Psoas muscle (tissue), 7 donors: ENCODE measurements at regions not wholly inside any gene's neighbourhood (a gene's known extent, or its start where the extent isn't known, plus 50 kb on each side); places are given as distances from the start of the nearest gene placed in this dataset.

Experiments
- ATAC-seq, 4 donors: fragments of 200-7000 bp; cut with Tn5 transposase; one replicate each; pipeline ENCODE4 v1.9.1; 2020; ENCODE audit warnings: moderate library complexity in 3 of 4, mild to moderate bottlenecking in 2 of 4
- DNase-seq, 2 donors: peaks; one replicate each; pipeline ENCODE4 v3.0.0-alpha.2; 2020
- H3K27ac ChIP-seq: fragments of 200-600 bp; one replicate; pipeline ENCODE4 v1.8.0; 2022
- H3K27me3 ChIP-seq, 3 donors: fragments of 200-600 bp in 1 of 3; one replicate each; pipeline versions ENCODE4 v1.6.1 to v1.8.0; 2013 to 2022; ENCODE audit warnings: low read length in 2 of 3, mild to moderate bottlenecking in 2 of 3, moderate library complexity in 1 of 3; ENCODE audit not compliant: insufficient read depth in 3 of 3
- H3K36me3 ChIP-seq, 2 donors: fragments of 200-600 bp in 1 of 2; one replicate each; pipeline versions ENCODE4 v1.6.1 to v1.8.0; 2013 to 2022; ENCODE audit warnings: low read depth in 1 of 2, mild to moderate bottlenecking in 1 of 2, moderate library complexity in 1 of 2; ENCODE audit not compliant: insufficient read depth in 1 of 2
- H3K4me1 ChIP-seq: fragments of 200-600 bp; one replicate; pipeline ENCODE4 v1.8.0; 2022
- H3K4me3 ChIP-seq: fragments of 200-600 bp; one replicate; pipeline ENCODE4 v1.8.0; 2022; ENCODE audit warnings: mild to moderate bottlenecking
- H3K9me3 ChIP-seq: fragments of 200-600 bp; one replicate; pipeline ENCODE4 v1.8.0; 2022
- CTCF ChIP-seq: fragments of 200-600 bp; IDR thresholded peaks from one replicate; pipeline ENCODE4 v1.8.0; 2022; ENCODE audit warnings: antibody characterized with exemption
- WGBS, 3 donors: extraction: QIAGEN DNeasy Blood & Tissue Kit; methylation state at CpG; one replicate each; pipeline versions ENCODE4 v1.1.6 to v1.1.7; 2013; 5-methylcytosine and 5-hydroxymethylcytosine counted together
- intact Hi-C, 2 donors: fragments of 100-400 bp; cut with DNase I; formaldehyde crosslinking; loops; one replicate each; pipeline versions ENCODE4 v1.11.0 to v1.14.2; 2022
- donor health status: healthy with polysubstance abuse.
- donor health status: DM: no; HTN: no; CAD: no; lungs with moderate emphysema.
- donor health status: Bipolar disorder and iron deficiency.
- donor health status: healthy.
- donor health status: DM: yes; HTN: yes; CAD: no.
- donor health status: DM: no; HTN: no; CAD: no.
- donor health status: DM: yes; HTN: yes; CAD: no.

- Histone ChIP-seq H3K27me3 (no peaks in the 10 kb centered on the region), H3K27ac (no peak overlapping the region), H3K36me3 (no peaks in the 10 kb centered on the region), H3K9me3 (no peaks in the 10 kb centered on the region), H3K4me3 (no peak overlapping the region), H3K4me1 (no peaks in the 10 kb centered on the region)
- 44 to 45% (median 45%) methylated on average over 2 of the region's 2 CpGs for WGBS, 3 donors
- intact Hi-C loops = loop anchor here (5.0 kb wide), 1 partner anchor 253 kb away; no protein-coding TSS in a partner anchor
- ATAC-seq = no peak
- DNase-seq = no peak
- peak; percentile 39 for TF ChIP-seq CTCF
Measured at GRCh38 chr18:70450426-70451253, 161.8 kb downstream of the SOCS6 start.

GRCh38 chr18:70448588-70448987, 159.7 kb downstream of the SOCS6 start:
- Histone ChIP-seq H3K27me3 (no peaks in the 10 kb centered on the region), H3K4me1 (no peaks in the 10 kb centered on the region), H3K4me3 (no peak overlapping the region), H3K36me3 (no peaks in the 10 kb centered on the region), H3K27ac (no peak overlapping the region), H3K9me3 (peaks cover 3% of the 10 kb centered on the region)
- TF ChIP-seq CTCF = no peak
- no peak for ATAC-seq
- intact Hi-C loops = no loop called here
- no peak for DNase-seq
- 61 to 79% (median 68%) methylated on average over 3 of the region's 3 CpGs for WGBS, 3 donors

GRCh38 chr18:70446063-70446462, 157.2 kb downstream of the SOCS6 start:
- no peak overlapping the region for H3K27ac ChIP-seq
- 28 to 40% (median 38%) methylated on average over 3 of the region's 3 CpGs for WGBS, 3 donors
- H3K4me1 ChIP-seq = no peaks in the 10 kb centered on the region
- intact Hi-C loops = no loop called here
- no peaks in the 10 kb centered on the region for H3K27me3 ChIP-seq
- no peak overlapping the region for H3K4me3 ChIP-seq
- ATAC-seq = no peak
- H3K36me3 ChIP-seq = no peaks in the 10 kb centered on the region
- TF ChIP-seq CTCF = no peak
- H3K9me3 ChIP-seq = peaks cover 9% of the 10 kb centered on the region
- DNase-seq = no peak

- Histone ChIP-seq H3K36me3 (no peaks in the 10 kb centered on the region), H3K4me3 (no peak overlapping the region), H3K27ac (no peak overlapping the region), H3K9me3 (peaks cover 9% of the 10 kb centered on the region), H3K4me1 (no peaks in the 10 kb centered on the region), H3K27me3 (no peaks in the 10 kb centered on the region)
- ATAC-seq = no peak
- WGBS, 3 donors = 76 to 93% (median 90%) methylated on average over 5 of the region's 5 CpGs
- TF ChIP-seq CTCF = no peak
- no peak for DNase-seq
- intact Hi-C loops = no loop called here
Measured at GRCh38 chr18:70442933-70443332, 154.1 kb downstream of the SOCS6 start.
